Colonic mucosa (tissue), 4 donors: ENCODE measurements at regions not wholly inside any gene's neighbourhood (a gene's known extent, or its start where the extent isn't known, plus 50 kb on each side); places are given as distances from the start of the nearest gene placed in this dataset.

ENCODE experiments used
- DNase-seq: peaks from one replicate; pipeline ENCODE4 v3.0.0-alpha.2; 2020
- H3K27ac ChIP-seq: fragments of 200-600 bp; one replicate; pipeline ENCODE4 v1.8.0; 2021
- H3K27me3 ChIP-seq: fragments of 200-600 bp; one replicate; pipeline ENCODE4 v1.8.0; 2021
- H3K36me3 ChIP-seq: fragments of 200-600 bp; one replicate; pipeline ENCODE4 v1.8.0; 2021
- H3K4me1 ChIP-seq: fragments of 200-600 bp; one replicate; pipeline ENCODE4 v1.8.0; 2021; ENCODE audit warnings: mild to moderate bottlenecking
- H3K4me3 ChIP-seq: fragments of 200-600 bp; one replicate; pipeline ENCODE4 v1.8.0; 2021
- H3K9ac ChIP-seq, 2 donors: one replicate each; pipeline ENCODE4 v1.7.0; 2013; ENCODE audit warnings: control low read depth in 2 of 2, low read depth in 2 of 2, low read length in 2 of 2
- H3K9me3 ChIP-seq: fragments of 200-600 bp; one replicate; pipeline ENCODE4 v1.8.0; 2021
- intact Hi-C: fragments of 100-400 bp; cut with DNase I; formaldehyde crosslinking; loops from one replicate; pipeline ENCODE4 v1.14.1; 2022
- TF ChIP-seq, protein P1 (sequence below): fragments of 200-600 bp; IDR thresholded peaks from one replicate; pipeline ENCODE4 v1.8.0; 2022; ENCODE audit warnings: antibody characterized with exemption, mild to moderate bottlenecking
- donor health status: healthy.
- donor health status: DM: no; HTN: no; CAD: no.
- donor health status: DM: no; HTN: no; CAD: no.

DNA sequence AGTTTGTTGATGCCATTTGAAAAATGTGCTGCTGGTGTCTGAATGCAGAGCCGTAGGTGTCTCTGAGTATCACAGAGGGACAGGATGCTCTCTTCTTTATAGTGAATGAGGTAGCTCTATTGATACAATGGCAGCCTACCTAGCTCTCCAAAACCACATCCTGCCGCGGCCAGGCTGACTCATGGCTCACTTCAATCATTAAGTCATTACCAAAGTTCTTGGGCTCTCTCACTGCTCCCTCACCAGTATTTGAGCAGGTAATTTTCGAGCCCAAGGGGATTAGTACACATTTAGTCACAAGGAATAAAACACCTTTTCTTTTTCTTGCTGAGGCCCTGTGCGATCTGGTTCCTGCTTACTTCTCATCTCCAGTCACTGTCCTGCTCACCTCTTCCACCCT, 509.0 kb upstream of the LARGE1 start:
- Histone ChIP-seq H3K4me1 (no peaks in the 10 kb centered on the region), H3K9ac (no peak overlapping the region), H3K36me3 (no peaks in the 10 kb centered on the region), H3K9me3 (no peaks in the 10 kb centered on the region), H3K27ac (no peak overlapping the region), H3K4me3 (no peak overlapping the region), H3K27me3 (no peaks in the 10 kb centered on the region)
- TF ChIP-seq, protein P1, sequence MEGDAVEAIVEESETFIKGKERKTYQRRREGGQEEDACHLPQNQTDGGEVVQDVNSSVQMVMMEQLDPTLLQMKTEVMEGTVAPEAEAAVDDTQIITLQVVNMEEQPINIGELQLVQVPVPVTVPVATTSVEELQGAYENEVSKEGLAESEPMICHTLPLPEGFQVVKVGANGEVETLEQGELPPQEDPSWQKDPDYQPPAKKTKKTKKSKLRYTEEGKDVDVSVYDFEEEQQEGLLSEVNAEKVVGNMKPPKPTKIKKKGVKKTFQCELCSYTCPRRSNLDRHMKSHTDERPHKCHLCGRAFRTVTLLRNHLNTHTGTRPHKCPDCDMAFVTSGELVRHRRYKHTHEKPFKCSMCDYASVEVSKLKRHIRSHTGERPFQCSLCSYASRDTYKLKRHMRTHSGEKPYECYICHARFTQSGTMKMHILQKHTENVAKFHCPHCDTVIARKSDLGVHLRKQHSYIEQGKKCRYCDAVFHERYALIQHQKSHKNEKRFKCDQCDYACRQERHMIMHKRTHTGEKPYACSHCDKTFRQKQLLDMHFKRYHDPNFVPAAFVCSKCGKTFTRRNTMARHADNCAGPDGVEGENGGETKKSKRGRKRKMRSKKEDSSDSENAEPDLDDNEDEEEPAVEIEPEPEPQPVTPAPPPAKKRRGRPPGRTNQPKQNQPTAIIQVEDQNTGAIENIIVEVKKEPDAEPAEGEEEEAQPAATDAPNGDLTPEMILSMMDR, result no peak
- intact Hi-C loops, result no loop called here
- no peak for DNase-seq

DNA sequence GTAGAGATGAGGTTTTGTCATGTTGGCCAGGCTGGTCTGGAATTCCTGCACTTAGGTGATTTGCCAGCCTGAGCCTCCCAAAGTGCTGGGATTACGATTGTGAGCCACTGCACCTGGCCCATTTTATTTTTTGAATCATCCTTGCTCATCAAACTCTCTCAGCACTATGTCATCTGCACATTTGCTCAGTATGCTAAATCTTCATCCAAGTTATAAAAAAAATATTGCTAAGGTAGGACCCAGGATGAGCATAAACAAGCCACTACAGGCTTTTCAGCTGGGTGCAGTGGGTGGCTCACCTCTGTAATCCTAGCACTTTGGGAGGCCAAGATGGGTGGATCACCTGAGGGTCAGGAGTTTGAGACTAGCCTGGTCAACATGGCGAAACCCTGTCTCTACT, 510.1 kb upstream of the LARGE1 start:
- Histone ChIP-seq H3K27ac (no peak overlapping the region), H3K9ac (no peak overlapping the region), H3K36me3 (no peaks in the 10 kb centered on the region), H3K4me3 (no peak overlapping the region), H3K9me3 (no peaks in the 10 kb centered on the region), H3K27me3 (no peaks in the 10 kb centered on the region), H3K4me1 (no peaks in the 10 kb centered on the region)
- intact Hi-C loops, result no loop called here
- no peak for DNase-seq
- TF ChIP-seq, protein P1, result no peak

DNA sequence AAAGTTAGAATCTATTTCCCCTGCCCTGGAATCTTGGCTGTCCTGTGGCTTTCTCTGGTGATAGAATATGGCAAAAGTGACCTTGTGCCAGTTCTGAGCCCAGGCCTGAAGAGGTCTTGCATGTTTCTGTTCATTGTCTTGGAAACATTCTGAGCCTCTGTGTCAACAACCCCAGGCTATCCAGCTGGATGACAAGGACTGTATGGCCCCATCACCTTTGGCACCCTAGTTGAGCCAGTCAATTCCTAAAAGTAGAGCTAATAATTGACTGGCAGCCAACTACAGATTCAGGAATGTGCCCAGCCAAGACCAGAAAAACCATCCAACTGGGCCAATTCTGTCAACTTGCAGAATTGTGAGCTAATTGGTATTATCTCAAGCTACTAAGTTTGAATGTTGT, 514.1 kb upstream of the LARGE1 start:
- no peaks in the 10 kb centered on the region for H3K36me3 ChIP-seq
- H3K4me3 ChIP-seq, result no peak overlapping the region
- H3K27ac ChIP-seq, result no peak overlapping the region
- no peaks in the 10 kb centered on the region for H3K9me3 ChIP-seq
- no peaks in the 10 kb centered on the region for H3K27me3 ChIP-seq
- H3K9ac ChIP-seq, result no peak overlapping the region
- H3K4me1 ChIP-seq, result no peaks in the 10 kb centered on the region
- TF ChIP-seq, protein P1, result no peak
- intact Hi-C loops, result no loop called here
- DNase-seq, result no peak

DNA sequence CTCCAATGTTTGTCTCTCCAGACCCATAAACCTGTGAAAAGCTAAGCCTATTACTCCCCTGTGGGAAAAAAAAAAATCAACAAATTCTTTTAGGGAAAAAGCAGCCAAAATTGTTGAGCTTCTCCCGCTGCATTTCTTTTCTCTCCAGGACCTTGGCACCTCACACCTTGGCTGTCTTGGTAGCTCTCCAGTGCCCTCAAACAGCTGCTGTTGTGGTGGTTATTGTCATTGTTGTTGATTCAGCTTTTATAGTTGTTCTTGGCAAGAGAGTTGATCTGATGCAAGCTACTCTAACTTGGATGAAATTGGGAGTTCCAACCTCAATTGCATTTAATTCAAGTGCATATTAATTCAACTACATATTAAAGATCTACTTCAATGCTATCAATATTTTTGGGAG, 516.9 kb upstream of the LARGE1 start:
- intact Hi-C loops, result no loop called here
- Histone ChIP-seq H3K4me1 (no peaks in the 10 kb centered on the region), H3K9ac (no peak overlapping the region), H3K4me3 (no peak overlapping the region), H3K36me3 (no peaks in the 10 kb centered on the region), H3K27ac (no peak overlapping the region), H3K9me3 (no peaks in the 10 kb centered on the region), H3K27me3 (no peaks in the 10 kb centered on the region)
- no peak for DNase-seq
- TF ChIP-seq, protein P1, result no peak

DNA sequence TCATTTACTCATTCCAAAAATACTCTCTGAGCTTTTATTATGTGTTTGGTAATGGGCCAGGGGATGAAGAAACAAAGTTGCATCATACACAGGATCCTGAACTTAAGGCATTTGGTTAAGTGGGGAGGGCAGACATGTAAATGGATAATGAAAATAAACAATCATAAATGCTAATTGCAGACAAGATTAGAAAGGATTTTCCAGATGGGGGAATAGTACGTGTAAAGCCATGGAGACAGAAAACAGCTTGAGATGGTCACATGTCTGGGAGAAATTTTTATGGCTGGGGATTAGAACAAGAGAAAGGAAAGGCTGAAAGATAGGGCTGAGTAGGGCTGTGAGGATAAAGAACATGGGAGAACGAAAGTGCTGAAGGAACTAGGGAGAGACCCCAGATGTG, 534.3 kb upstream of the LARGE1 start:
- Histone ChIP-seq H3K27ac (no peak overlapping the region), H3K27me3 (no peaks in the 10 kb centered on the region), H3K4me1 (no peaks in the 10 kb centered on the region), H3K4me3 (no peak overlapping the region), H3K36me3 (no peaks in the 10 kb centered on the region), H3K9ac (no peak overlapping the region), H3K9me3 (no peaks in the 10 kb centered on the region)
- no peak for DNase-seq
- TF ChIP-seq, protein P1, result no peak
- intact Hi-C loops, result no loop called here

DNA sequence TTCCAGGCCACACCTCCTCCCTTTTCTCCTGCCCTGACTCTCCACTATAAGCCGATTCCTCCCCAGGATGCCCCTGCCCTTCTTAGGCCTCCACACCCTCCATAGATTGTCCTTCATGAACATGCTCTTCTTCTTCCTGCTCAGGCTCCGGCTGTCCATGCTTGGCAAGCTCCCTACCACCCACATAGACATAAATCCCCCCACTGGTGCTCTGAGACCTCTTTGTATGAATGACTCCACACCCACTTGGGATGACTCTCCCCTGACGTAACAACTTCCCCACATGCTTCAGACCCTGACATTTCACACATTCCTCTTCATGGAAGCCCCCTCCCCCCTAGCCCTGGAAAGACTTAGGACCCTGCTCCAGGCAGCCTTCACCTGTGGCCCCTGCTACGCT, 542.5 kb upstream of the LARGE1 start:
- intact Hi-C loops, result no loop called here
- Histone ChIP-seq H3K9me3 (no peaks in the 10 kb centered on the region), H3K27me3 (no peaks in the 10 kb centered on the region), H3K36me3 (no peaks in the 10 kb centered on the region), H3K9ac (no peak overlapping the region), H3K4me1 (no peaks in the 10 kb centered on the region), H3K27ac (no peak overlapping the region), H3K4me3 (no peak overlapping the region)
- TF ChIP-seq, protein P1, result no peak
- no peak for DNase-seq
